SK-N-SH (cell line): ENCODE measurements at regions not wholly inside any gene's neighbourhood (a gene's known extent, or its start where the extent isn't known, plus 50 kb on each side); places are given as distances from the start of the nearest gene placed in this dataset.
"Not testable (repeated sequence)": the region's sequence is repeated elsewhere in the genome, so short reads cannot be mapped to it uniquely, and the experiment has no call there.

ENCODE experiments used
- CTCF ChIA-PET: fragments of 300-600, 350-600 bp; formaldehyde crosslinking; extraction: SDS; loops from one replicate; lab custom pipeline; 2021; lab: Yijun Ruan, JAX
- POLR2A ChIA-PET: fragments of 350-600 bp; sonication (Branson Sonifier 250); formaldehyde crosslinking; extraction: SDS; loops from one replicate; lab custom pipeline; 2020; ENCODE audit warnings: antibody characterized with exemption, inconsistent platforms; lab: Yijun Ruan, JAX
- DNase-seq: peaks from one replicate; pipeline ENCODE4 v3.0.0; 2012
- H2AFZ ChIP-seq: fragments of 200-600 bp; sonication (generic); 2 replicates; pipeline ENCODE4 v1.8.1; 2016; ENCODE audit warnings: antibody characterized with exemption, mild to moderate bottlenecking, low read depth
- H3F3A ChIP-seq: fragments of 200-600 bp; sonication (generic); replicated peaks from 2 replicates; pipeline ENCODE3; 2016; ENCODE audit warnings: antibody characterized with exemption, mild to moderate bottlenecking; ENCODE audit not compliant: insufficient read depth
- H3K27ac ChIP-seq, 2 experiments: fragments of 200-500 bp in 1 of 2; fragments of 200-600 bp in 1 of 2; sonication (Bioruptor generic) in 1 of 2; sonication (generic), shearing (Covaris generic) in 1 of 2; 2 replicates each; pipeline versions ENCODE4 v1.5.1 to v1.6.1; 2014 to 2016; ENCODE audit warnings: low read depth in 2 of 2, inconsistent platforms in 1 of 2, low read length in 1 of 2, mild to moderate bottlenecking in 1 of 2, mixed read lengths in 1 of 2
- H3K27me3 ChIP-seq: fragments of 200-600 bp; sonication (generic), shearing (Covaris generic); 2 replicates; pipeline ENCODE4 v1.6.1; 2016; ENCODE audit warnings: mixed run types; ENCODE audit not compliant: insufficient read depth
- H3K36me3 ChIP-seq, 2 experiments: fragments of 200-500 bp in 1 of 2; fragments of 200-600 bp in 1 of 2; sonication (Bioruptor generic) in 1 of 2; sonication (generic) in 1 of 2; replicated peaks in 1 of 2; 2 replicates each; pipeline versions ENCODE3 to v1.5.1; 2014 to 2016; ENCODE audit warnings: low read length in 1 of 2, mild to moderate bottlenecking in 1 of 2; ENCODE audit not compliant: insufficient read depth in 2 of 2, control insufficient read depth in 1 of 2
- H3K4me1 ChIP-seq, 2 experiments: fragments of 200-500 bp in 1 of 2; fragments of 200-600 bp in 1 of 2; sonication (Bioruptor generic) in 1 of 2; sonication (generic), shearing (Covaris generic) in 1 of 2; 2 replicates each; pipeline versions ENCODE4 v1.5.1 to v1.6.1; 2014 to 2016; ENCODE audit warnings: low read depth in 1 of 2, low read length in 1 of 2, mixed run types in 1 of 2; ENCODE audit not compliant: insufficient read depth in 2 of 2, control insufficient read depth in 1 of 2
- H3K4me2 ChIP-seq: fragments of 200-600 bp; sonication (generic), shearing (Covaris generic); 2 replicates; pipeline ENCODE4 v1.6.1; 2017; ENCODE audit warnings: mixed run types
- H3K4me3 ChIP-seq, 2 experiments: fragments of 200-500 bp in 1 of 2; fragments of 200-600 bp in 1 of 2; sonication (Bioruptor generic) in 1 of 2; sonication (generic), shearing (Covaris generic) in 1 of 2; 2 replicates each; pipeline versions ENCODE4 v1.5.1 to v1.8.1; 2014 to 2016; ENCODE audit warnings: low read depth in 2 of 2, inconsistent platforms in 1 of 2, low read length in 1 of 2, mild to moderate bottlenecking in 1 of 2, mixed read lengths in 1 of 2, moderate library complexity in 1 of 2
- H3K79me2 ChIP-seq: fragments of 200-600 bp; sonication (generic); 2 replicates; pipeline ENCODE4 v1.8.1; 2017; ENCODE audit warnings: mild to moderate bottlenecking; ENCODE audit not compliant: insufficient read depth
- H3K9ac ChIP-seq: fragments of 200-600 bp; sonication (generic); 2 replicates; pipeline ENCODE4 v1.6.1; 2017; ENCODE audit warnings: mixed run types
- H3K9me2 ChIP-seq: fragments of 200-600 bp; sonication (generic); 2 replicates; pipeline ENCODE4 v1.6.1; 2017; ENCODE audit warnings: mixed run types
- H3K9me3 ChIP-seq: fragments of 200-600 bp; sonication (generic); 2 replicates; pipeline ENCODE4 v1.6.1; 2017; ENCODE audit warnings: mixed run types, mild to moderate bottlenecking, moderate library complexity
- H4K20me1 ChIP-seq: fragments of 200-600 bp; sonication (generic); 2 replicates; pipeline ENCODE4 v1.6.1; 2017; ENCODE audit warnings: mild to moderate bottlenecking, mixed run types; ENCODE audit not compliant: insufficient read depth
- CHD2 ChIP-seq: fragments of 150-350 bp; IDR thresholded peaks from 2 replicates; pipeline ENCODE4 v1.6.1; 2018; ENCODE audit warnings: low read length; ENCODE audit not compliant: partially characterized antibody
- ELF1 ChIP-seq: IDR thresholded peaks from 2 replicates; pipeline ENCODE4 v1.4.0; 2012
- EP300 ChIP-seq, 2 experiments: IDR thresholded peaks; 2 replicates each; pipeline versions ENCODE4 v1.4.0 to v1.6.1; 2012; ENCODE audit warnings: borderline replicate concordance in 1 of 2, low read depth in 1 of 2, low read length in 1 of 2
- MEF2A ChIP-seq: IDR thresholded peaks from 2 replicates; pipeline ENCODE4 v1.4.0; 2012; ENCODE audit warnings: low read depth, borderline replicate concordance
- MXI1 ChIP-seq: IDR thresholded peaks from 2 replicates; pipeline ENCODE4 v1.6.1; 2012; ENCODE audit warnings: mild to moderate bottlenecking, low read depth, low read length, improper control_type of control experiment
- NFIC ChIP-seq: IDR thresholded peaks from 2 replicates; pipeline ENCODE4 v1.4.0; 2012; ENCODE audit warnings: borderline replicate concordance
- POLR2AphosphoS5 ChIP-seq: IDR thresholded peaks from 2 replicates; pipeline ENCODE4 v1.6.1; 2012; ENCODE audit warnings: low read depth, low read length
- RAD21 ChIP-seq: IDR thresholded peaks from 2 replicates; pipeline ENCODE4 v1.6.1; 2012; ENCODE audit warnings: mild to moderate bottlenecking, low read length
- SIN3A ChIP-seq: IDR thresholded peaks from 2 replicates; pipeline ENCODE4 v1.6.1; 2012; ENCODE audit warnings: low read depth, mild to moderate bottlenecking, low read length, moderate library complexity, borderline replicate concordance
- SMC3 ChIP-seq: IDR thresholded peaks from 2 replicates; pipeline ENCODE4 v1.6.1; 2012; ENCODE audit warnings: low read depth, low read length, improper control_type of control experiment
- TAF1 ChIP-seq: IDR thresholded peaks from 2 replicates; pipeline ENCODE4 v1.6.1; 2012; ENCODE audit warnings: low read depth, mild to moderate bottlenecking, low read length, moderate library complexity, borderline replicate concordance
- TCF12 ChIP-seq: IDR thresholded peaks from 2 replicates; pipeline ENCODE4 v1.4.0; 2012
- TEAD4 ChIP-seq: IDR thresholded peaks from 2 replicates; pipeline ENCODE4 v1.4.0; 2012; ENCODE audit warnings: mild to moderate bottlenecking, borderline replicate concordance; ENCODE audit not compliant: insufficient read depth
- WGBS: methylation state at CpG from one replicate; pipeline ENCODE4 v1.1.6; 2017; ENCODE audit warnings: low lambda C conversion rate; 5-methylcytosine and 5-hydroxymethylcytosine counted together
- TF ChIP-seq, protein P1 (sequence below): IDR thresholded peaks from 2 replicates; pipeline ENCODE4 v1.4.0; 2012; ENCODE audit warnings: low read depth
- TF ChIP-seq, protein P2 (sequence below): IDR thresholded peaks from 2 replicates; pipeline ENCODE4 v1.6.1; 2012; ENCODE audit warnings: mild to moderate bottlenecking, low read depth, low read length, moderate library complexity
- TF ChIP-seq, protein P3 (sequence below): IDR thresholded peaks from 2 replicates; pipeline ENCODE4 v1.4.0; 2012; ENCODE audit warnings: low read depth, borderline replicate concordance
- TF ChIP-seq, protein P4 (sequence below): fragments of 150-350 bp; IDR thresholded peaks from 2 replicates; pipeline ENCODE4 v1.6.1; 2016; ENCODE audit warnings: mild to moderate bottlenecking, low read depth, low read length

DNA sequence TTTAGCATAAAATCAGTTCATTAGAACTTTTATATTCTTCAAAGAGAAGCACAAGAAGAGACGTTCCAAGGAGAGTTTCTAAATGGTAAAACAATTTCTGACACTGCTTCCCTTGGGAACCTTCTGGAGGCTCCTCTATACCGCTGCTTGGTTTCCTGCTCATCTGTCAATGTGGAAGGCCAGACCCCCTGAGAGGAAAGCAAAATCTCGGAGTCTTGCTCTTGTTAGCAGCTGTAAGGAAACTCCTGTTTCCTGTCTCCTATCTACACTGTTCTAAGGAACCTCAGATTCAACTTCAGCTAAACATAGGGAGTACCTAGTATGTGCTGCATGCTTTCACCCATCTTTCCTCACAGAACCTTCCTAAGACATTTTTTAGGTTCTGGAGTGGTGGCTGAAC, 322.2 kb downstream of the BMPER start:
- Histone ChIP-seq H3K9me3 (0 out of 2 replicates have a peak, but pooled peaks cover 6% of the 10 kb centered on the region), H3K36me3 (no peaks in the 10 kb centered on the region), H3K4me3 (no peak overlapping the region), H3K79me2 (no peaks in the 10 kb centered on the region), H2AFZ (no peak overlapping the region; the same call in 1 of the 2 replicates), H3F3A (no peaks in the 10 kb centered on the region), H3K27ac (no peak overlapping the region), H4K20me1 (no peaks in the 10 kb centered on the region), H3K27me3 (no peaks in the 10 kb centered on the region), H3K4me1 (no peaks in the 10 kb centered on the region), H3K9ac (no peak overlapping the region), H3K9me2 (no peaks in the 10 kb centered on the region), H3K4me2 (no peak overlapping the region)
- TF ChIP-seq, protein P1, sequence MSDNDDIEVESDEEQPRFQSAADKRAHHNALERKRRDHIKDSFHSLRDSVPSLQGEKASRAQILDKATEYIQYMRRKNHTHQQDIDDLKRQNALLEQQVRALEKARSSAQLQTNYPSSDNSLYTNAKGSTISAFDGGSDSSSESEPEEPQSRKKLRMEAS = no peak
- no peak for TF ChIP-seq TEAD4
- TF ChIP-seq SIN3A = no peak
- TF ChIP-seq RAD21 = no peak
- no peak for TF ChIP-seq MEF2A
- no peak for TF ChIP-seq MXI1
- no peak for TF ChIP-seq SMC3
- no peak for TF ChIP-seq POLR2AphosphoS5
- TF ChIP-seq, protein P2, sequence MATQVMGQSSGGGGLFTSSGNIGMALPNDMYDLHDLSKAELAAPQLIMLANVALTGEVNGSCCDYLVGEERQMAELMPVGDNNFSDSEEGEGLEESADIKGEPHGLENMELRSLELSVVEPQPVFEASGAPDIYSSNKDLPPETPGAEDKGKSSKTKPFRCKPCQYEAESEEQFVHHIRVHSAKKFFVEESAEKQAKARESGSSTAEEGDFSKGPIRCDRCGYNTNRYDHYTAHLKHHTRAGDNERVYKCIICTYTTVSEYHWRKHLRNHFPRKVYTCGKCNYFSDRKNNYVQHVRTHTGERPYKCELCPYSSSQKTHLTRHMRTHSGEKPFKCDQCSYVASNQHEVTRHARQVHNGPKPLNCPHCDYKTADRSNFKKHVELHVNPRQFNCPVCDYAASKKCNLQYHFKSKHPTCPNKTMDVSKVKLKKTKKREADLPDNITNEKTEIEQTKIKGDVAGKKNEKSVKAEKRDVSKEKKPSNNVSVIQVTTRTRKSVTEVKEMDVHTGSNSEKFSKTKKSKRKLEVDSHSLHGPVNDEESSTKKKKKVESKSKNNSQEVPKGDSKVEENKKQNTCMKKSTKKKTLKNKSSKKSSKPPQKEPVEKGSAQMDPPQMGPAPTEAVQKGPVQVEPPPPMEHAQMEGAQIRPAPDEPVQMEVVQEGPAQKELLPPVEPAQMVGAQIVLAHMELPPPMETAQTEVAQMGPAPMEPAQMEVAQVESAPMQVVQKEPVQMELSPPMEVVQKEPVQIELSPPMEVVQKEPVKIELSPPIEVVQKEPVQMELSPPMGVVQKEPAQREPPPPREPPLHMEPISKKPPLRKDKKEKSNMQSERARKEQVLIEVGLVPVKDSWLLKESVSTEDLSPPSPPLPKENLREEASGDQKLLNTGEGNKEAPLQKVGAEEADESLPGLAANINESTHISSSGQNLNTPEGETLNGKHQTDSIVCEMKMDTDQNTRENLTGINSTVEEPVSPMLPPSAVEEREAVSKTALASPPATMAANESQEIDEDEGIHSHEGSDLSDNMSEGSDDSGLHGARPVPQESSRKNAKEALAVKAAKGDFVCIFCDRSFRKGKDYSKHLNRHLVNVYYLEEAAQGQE = no peak
- TF ChIP-seq NFIC = no peak
- TF ChIP-seq ELF1 = no peak
- no peak for TF ChIP-seq EP300 (IDR thresholded peaks at IDR 0.05; ENCODE audit: borderline replicate concordance in 1 of 2, low read depth in 1 of 2, low read length in 1 of 2)
- TF ChIP-seq TCF12 = no peak
- TF ChIP-seq TAF1 = no peak
- TF ChIP-seq CHD2 = no peak
- TF ChIP-seq, protein P3, sequence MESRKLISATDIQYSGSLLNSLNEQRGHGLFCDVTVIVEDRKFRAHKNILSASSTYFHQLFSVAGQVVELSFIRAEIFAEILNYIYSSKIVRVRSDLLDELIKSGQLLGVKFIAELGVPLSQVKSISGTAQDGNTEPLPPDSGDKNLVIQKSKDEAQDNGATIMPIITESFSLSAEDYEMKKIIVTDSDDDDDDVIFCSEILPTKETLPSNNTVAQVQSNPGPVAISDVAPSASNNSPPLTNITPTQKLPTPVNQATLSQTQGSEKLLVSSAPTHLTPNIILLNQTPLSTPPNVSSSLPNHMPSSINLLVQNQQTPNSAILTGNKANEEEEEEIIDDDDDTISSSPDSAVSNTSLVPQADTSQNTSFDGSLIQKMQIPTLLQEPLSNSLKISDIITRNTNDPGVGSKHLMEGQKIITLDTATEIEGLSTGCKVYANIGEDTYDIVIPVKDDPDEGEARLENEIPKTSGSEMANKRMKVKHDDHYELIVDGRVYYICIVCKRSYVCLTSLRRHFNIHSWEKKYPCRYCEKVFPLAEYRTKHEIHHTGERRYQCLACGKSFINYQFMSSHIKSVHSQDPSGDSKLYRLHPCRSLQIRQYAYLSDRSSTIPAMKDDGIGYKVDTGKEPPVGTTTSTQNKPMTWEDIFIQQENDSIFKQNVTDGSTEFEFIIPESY = no peak
- TF ChIP-seq, protein P4, sequence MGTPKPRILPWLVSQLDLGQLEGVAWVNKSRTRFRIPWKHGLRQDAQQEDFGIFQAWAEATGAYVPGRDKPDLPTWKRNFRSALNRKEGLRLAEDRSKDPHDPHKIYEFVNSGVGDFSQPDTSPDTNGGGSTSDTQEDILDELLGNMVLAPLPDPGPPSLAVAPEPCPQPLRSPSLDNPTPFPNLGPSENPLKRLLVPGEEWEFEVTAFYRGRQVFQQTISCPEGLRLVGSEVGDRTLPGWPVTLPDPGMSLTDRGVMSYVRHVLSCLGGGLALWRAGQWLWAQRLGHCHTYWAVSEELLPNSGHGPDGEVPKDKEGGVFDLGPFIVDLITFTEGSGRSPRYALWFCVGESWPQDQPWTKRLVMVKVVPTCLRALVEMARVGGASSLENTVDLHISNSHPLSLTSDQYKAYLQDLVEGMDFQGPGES = no peak
- CTCF ChIA-PET = no interaction called here
- WGBS = 17% methylated on average over 3 of the region's 3 CpGs
- POLR2A ChIA-PET = interaction anchor here (0.7 kb wide), 1 partner anchor 8 kb away, joined by 3 read pairs; no protein-coding TSS in a partner anchor
- no peak for DNase-seq

DNA sequence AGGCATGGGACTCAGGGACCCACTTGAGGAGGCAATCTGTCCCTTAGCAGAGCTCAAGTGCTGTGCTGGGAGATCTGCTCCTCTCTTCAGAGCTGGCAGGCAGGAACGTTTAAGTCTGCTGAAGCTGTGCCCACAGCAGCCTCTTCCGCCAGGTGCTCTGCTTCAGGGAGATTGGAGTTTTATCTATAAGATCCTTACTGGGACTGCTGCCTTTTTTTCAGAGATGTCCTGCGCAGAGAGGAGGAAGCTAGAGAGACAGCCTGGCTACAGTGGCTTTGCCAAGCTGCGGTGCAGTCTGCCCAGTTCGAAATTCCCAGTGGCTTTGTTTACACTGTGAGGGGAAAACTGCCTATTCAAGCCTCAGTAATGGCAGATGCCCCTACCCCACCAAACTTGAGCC, 329.8 kb downstream of the BMPER start:
- H3K4me3 ChIP-seq, H2AFZ ChIP-seq, DNase-seq, H3K4me1 ChIP-seq, H3F3A ChIP-seq, H3K4me2 ChIP-seq, H3K9me2 ChIP-seq, POLR2A ChIA-PET, H3K9me3 ChIP-seq, H3K27me3 ChIP-seq, H3K9ac ChIP-seq, H3K27ac ChIP-seq, H3K36me3 ChIP-seq, H4K20me1 ChIP-seq, H3K79me2 ChIP-seq: not testable (repeated sequence)
- CTCF ChIA-PET = interaction anchor here (0.7 to 2.2 kb wide), 2 partner anchors 14 to 85 kb away, joined by 3 to 4 read pairs; no protein-coding TSS in a partner anchor
- 29% methylated on average over 4 of the region's 5 CpGs for WGBS
